Liver (tissue), 3 donors: ENCODE measurements at regions not wholly inside any gene's neighbourhood (a gene's known extent, or its start where the extent isn't known, plus 50 kb on each side); places are given as distances from the start of the nearest gene placed in this dataset.

Experiments used
- CTCF ChIP-seq: fragments of 150-350 bp; IDR thresholded peaks from 2 replicates; pipeline ENCODE4 v1.5.1; 2017; ENCODE audit warnings: improper control_type of control experiment, low read depth, low read length; ENCODE audit not compliant: missing input control
- RAD21 ChIP-seq, 2 donors: IDR thresholded peaks; 2 replicates each; pipeline ENCODE4 v1.6.1; 2016; ENCODE audit warnings: antibody characterized with exemption in 2 of 2, mild to moderate bottlenecking in 2 of 2
- SP1 ChIP-seq: IDR thresholded peaks from 2 replicates; pipeline ENCODE4 v1.6.1; 2018; ENCODE audit warnings: antibody characterized with exemption, mild to moderate bottlenecking
- YY1 ChIP-seq: IDR thresholded peaks from 2 replicates; pipeline ENCODE4 v1.6.1; 2016; ENCODE audit warnings: antibody characterized with exemption, mild to moderate bottlenecking
- TF ChIP-seq, protein P1 (sequence below): IDR thresholded peaks from 2 replicates; pipeline ENCODE4 v1.6.1; 2016; ENCODE audit warnings: antibody characterized with exemption, mild to moderate bottlenecking
- donor health status: healthy.
- donor health status: healthy.

- TF ChIP-seq RAD21 (IDR thresholded peaks at IDR 0.05): no peak
- no peak for TF ChIP-seq CTCF
- TF ChIP-seq, protein P1, sequence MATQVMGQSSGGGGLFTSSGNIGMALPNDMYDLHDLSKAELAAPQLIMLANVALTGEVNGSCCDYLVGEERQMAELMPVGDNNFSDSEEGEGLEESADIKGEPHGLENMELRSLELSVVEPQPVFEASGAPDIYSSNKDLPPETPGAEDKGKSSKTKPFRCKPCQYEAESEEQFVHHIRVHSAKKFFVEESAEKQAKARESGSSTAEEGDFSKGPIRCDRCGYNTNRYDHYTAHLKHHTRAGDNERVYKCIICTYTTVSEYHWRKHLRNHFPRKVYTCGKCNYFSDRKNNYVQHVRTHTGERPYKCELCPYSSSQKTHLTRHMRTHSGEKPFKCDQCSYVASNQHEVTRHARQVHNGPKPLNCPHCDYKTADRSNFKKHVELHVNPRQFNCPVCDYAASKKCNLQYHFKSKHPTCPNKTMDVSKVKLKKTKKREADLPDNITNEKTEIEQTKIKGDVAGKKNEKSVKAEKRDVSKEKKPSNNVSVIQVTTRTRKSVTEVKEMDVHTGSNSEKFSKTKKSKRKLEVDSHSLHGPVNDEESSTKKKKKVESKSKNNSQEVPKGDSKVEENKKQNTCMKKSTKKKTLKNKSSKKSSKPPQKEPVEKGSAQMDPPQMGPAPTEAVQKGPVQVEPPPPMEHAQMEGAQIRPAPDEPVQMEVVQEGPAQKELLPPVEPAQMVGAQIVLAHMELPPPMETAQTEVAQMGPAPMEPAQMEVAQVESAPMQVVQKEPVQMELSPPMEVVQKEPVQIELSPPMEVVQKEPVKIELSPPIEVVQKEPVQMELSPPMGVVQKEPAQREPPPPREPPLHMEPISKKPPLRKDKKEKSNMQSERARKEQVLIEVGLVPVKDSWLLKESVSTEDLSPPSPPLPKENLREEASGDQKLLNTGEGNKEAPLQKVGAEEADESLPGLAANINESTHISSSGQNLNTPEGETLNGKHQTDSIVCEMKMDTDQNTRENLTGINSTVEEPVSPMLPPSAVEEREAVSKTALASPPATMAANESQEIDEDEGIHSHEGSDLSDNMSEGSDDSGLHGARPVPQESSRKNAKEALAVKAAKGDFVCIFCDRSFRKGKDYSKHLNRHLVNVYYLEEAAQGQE: no peak
- TF ChIP-seq YY1: no peak
- TF ChIP-seq SP1: no peak
Measured at GRCh38 chr6:169975286-169975685, 223.9 kb downstream of the ERMARD start.
